ENCODE measurements at regions not wholly inside any gene's neighbourhood (a gene's known extent, or its start where the extent isn't known, plus 50 kb on each side); places are given as distances from the start of the nearest gene placed in this dataset.

- no peak for DNase-seq
Measured at GRCh38 chr2:172232708-172233396, 130.2 kb upstream of the DLX2 start.

GRCh38 chr2:172233987-172234715 is 131.5 kb upstream of the DLX2 start:
- no peak for DNase-seq

- peak; percentile 74 for DNase-seq
Measured at GRCh38 chr2:172234716-172235691, 132.3 kb upstream of the DLX2 start.

GRCh38 chr2:172239944-172240590 is 137.4 kb upstream of the DLX2 start:
- no peak for DNase-seq

- DNase-seq: no peak
Measured at GRCh38 chr2:172241222-172241621, 138.5 kb upstream of the DLX2 start.

- no peak for DNase-seq
Measured at GRCh38 chr2:172242471-172242870, 139.8 kb upstream of the DLX2 start.

- DNase-seq: no peak
Measured at GRCh38 chr2:172242961-172243360, 140.3 kb upstream of the DLX2 start.

- DNase-seq: no peak
Measured at GRCh38 chr2:172244419-172245130, 141.9 kb upstream of the DLX2 start.

- peak; percentile 10 for DNase-seq
Measured at GRCh38 chr2:172246649-172247048, 143.9 kb upstream of the DLX2 start.

- no peak for DNase-seq
Measured at GRCh38 chr2:172247203-172247602, 144.5 kb upstream of the DLX2 start.

GRCh38 chr2:172248381-172248780 is 145.7 kb upstream of the DLX2 start:
- no peak for DNase-seq

GRCh38 chr2:172248785-172249187 is 146.1 kb upstream of the DLX2 start:
- DNase-seq: no peak

- no peak for DNase-seq
Measured at GRCh38 chr2:172249334-172249733, 146.6 kb upstream of the DLX2 start.

- DNase-seq: no peak
Measured at GRCh38 chr2:172249986-172250385, 147.3 kb upstream of the DLX2 start.

- DNase-seq: no peak
Measured at GRCh38 chr2:172251231-172251630, 148.5 kb upstream of the DLX2 start.

- no peak for DNase-seq
Measured at GRCh38 chr2:172252154-172252553, 149.5 kb upstream of the DLX2 start.

GRCh38 chr2:172253190-172254052 is 150.7 kb upstream of the DLX2 start:
- peak; percentile 24 for DNase-seq

GRCh38 chr2:172256886-172257285 is 154.2 kb upstream of the DLX2 start:
- DNase-seq: no peak

GRCh38 chr2:172259827-172260226 is 157.1 kb upstream of the DLX2 start:
- DNase-seq: no peak

- no peak for DNase-seq
Measured at GRCh38 chr2:172260336-172260735, 157.6 kb upstream of the DLX2 start.

- DNase-seq: no peak
Measured at GRCh38 chr2:172261292-172261691, 158.6 kb upstream of the DLX2 start.
